Left cardiac atrium (tissue), 4 donors: ENCODE measurements at regions not wholly inside any gene's neighbourhood (a gene's known extent, or its start where the extent isn't known, plus 50 kb on each side); places are given as distances from the start of the nearest gene placed in this dataset.
A peak's percentile ranks its signal among the peaks of the same experiment; 100 is the strongest.

Experiments
- ATAC-seq, 2 donors: fragments of 200-7000 bp; cut with Tn5 transposase; one replicate each; pipeline ENCODE4 v1.9.1; 2020; ENCODE audit warnings: mild to moderate bottlenecking in 2 of 2, moderate library complexity in 2 of 2
- DNase-seq: peaks from one replicate; pipeline ENCODE4 v3.0.0-alpha.2; 2020
- intact Hi-C, 2 donors: fragments of 100-400 bp; cut with DNase I; formaldehyde crosslinking; loops; one replicate each; pipeline versions ENCODE4 v1.14.1 to v1.15.1; 2022 to 2023
- donor health status: DM: no; HTN: yes; CAD: no.
- donor health status: DM: no; HTN: yes; CAD: no; lungs with severe emphysema.
- donor health status: DM: yes; HTN: yes; CAD: no.
- donor health status: Dilated cardiomyopathy.

GRCh38 chr10:78739444-78740053, 329.2 kb upstream of the ZMIZ1 start:
- ATAC-seq, result no peak
- intact Hi-C loops, result no loop called here
- DNase-seq, result no peak

GRCh38 chr10:78740976-78741915, 327.5 kb upstream of the ZMIZ1 start:
- ATAC-seq (peak in 1 of 2 donors; percentile 30), DNase-seq (no peak)
- intact Hi-C loops, result no loop called here

- DNase-seq (no peak), ATAC-seq (no peak)
- intact Hi-C loops, result no loop called here
Observed at GRCh38 chr10:78742406-78742729, 326.4 kb upstream of the ZMIZ1 start.

- ATAC-seq (peak in 1 of 2 donors; percentile 35), DNase-seq (no peak)
- intact Hi-C loops, result no loop called here
Observed at GRCh38 chr10:78742730-78743615, 325.8 kb upstream of the ZMIZ1 start.

GRCh38 chr10:78744056-78744455, 324.7 kb upstream of the ZMIZ1 start:
- DNase-seq (no peak), ATAC-seq (no peak)
- intact Hi-C loops, result no loop called here

- intact Hi-C loops, result no loop called here
- ATAC-seq, result peak; percentile 51 to 79
- DNase-seq, result peak; percentile 48
Observed at GRCh38 chr10:78744491-78745090, 324.2 kb upstream of the ZMIZ1 start.

GRCh38 chr10:78745441-78745840, 323.3 kb upstream of the ZMIZ1 start:
- peak; percentile 52 to 73 for ATAC-seq
- no peak for DNase-seq
- intact Hi-C loops, result no loop called here

GRCh38 chr10:78746155-78746763, 322.5 kb upstream of the ZMIZ1 start:
- ATAC-seq (no peak), DNase-seq (no peak)
- intact Hi-C loops, result no loop called here

GRCh38 chr10:78747401-78748234, 321.1 kb upstream of the ZMIZ1 start:
- DNase-seq (no peak), ATAC-seq (peak in 1 of 2 donors; percentile 9)
- intact Hi-C loops, result no loop called here

GRCh38 chr10:78748235-78748533, 320.6 kb upstream of the ZMIZ1 start:
- no peak for DNase-seq
- ATAC-seq, result no peak

GRCh38 chr10:78749200-78749599, 319.6 kb upstream of the ZMIZ1 start:
- intact Hi-C loops, result no loop called here
- ATAC-seq (no peak), DNase-seq (no peak)

More at GRCh38 chr10:78748235-78748533, 320.6 kb upstream of the ZMIZ1 start:
- intact Hi-C loops, result no loop called here

- no peak for DNase-seq
- intact Hi-C loops, result no loop called here
- ATAC-seq, result no peak
Observed at GRCh38 chr10:78749898-78750297, 318.9 kb upstream of the ZMIZ1 start.

GRCh38 chr10:78750418-78750817, 318.3 kb upstream of the ZMIZ1 start:
- no peak for ATAC-seq
- intact Hi-C loops, result no loop called here
- DNase-seq, result no peak

- no peak for ATAC-seq
- intact Hi-C loops, result no loop called here
- no peak for DNase-seq
Observed at GRCh38 chr10:78751716-78752115, 317.1 kb upstream of the ZMIZ1 start.

- ATAC-seq (no peak), DNase-seq (no peak)
- intact Hi-C loops, result no loop called here
Observed at GRCh38 chr10:78752221-78752620, 316.5 kb upstream of the ZMIZ1 start.

GRCh38 chr10:78752708-78753107, 316.1 kb upstream of the ZMIZ1 start:
- ATAC-seq (no peak), DNase-seq (no peak)
- intact Hi-C loops, result no loop called here

GRCh38 chr10:78754269-78755062, 314.3 kb upstream of the ZMIZ1 start:
- DNase-seq (no peak), ATAC-seq (no peak)
- intact Hi-C loops, result no loop called here
